Neuronal stem cell (in vitro differentiated cells): ENCODE measurements at regions not wholly inside any gene's neighbourhood (a gene's known extent, or its start where the extent isn't known, plus 50 kb on each side); places are given as distances from the start of the nearest gene placed in this dataset.

Experiments
- DNase-seq: peaks from one replicate; pipeline ENCODE4 v3.0.0-alpha.2; 2013; ENCODE audit warnings: low spot score
- H2AFZ ChIP-seq: one replicate; pipeline ENCODE4 v1.6.1; 2013; ENCODE audit warnings: mild to moderate bottlenecking, low read length, inconsistent platforms
- H2AK5ac ChIP-seq: 2 replicates; pipeline ENCODE4 v1.6.1; 2013; ENCODE audit warnings: low read depth, mild to moderate bottlenecking, inconsistent platforms, low read length, moderate library complexity, mixed read lengths
- H2BK120ac ChIP-seq: 2 replicates; pipeline ENCODE4 v1.6.1; 2013; ENCODE audit warnings: low read depth, mild to moderate bottlenecking, inconsistent platforms, low read length, moderate library complexity, mixed read lengths
- H2BK12ac ChIP-seq: one replicate; pipeline ENCODE4 v1.6.1; 2013; ENCODE audit warnings: low read length, inconsistent platforms
- H2BK15ac ChIP-seq: 2 replicates; pipeline ENCODE4 v1.6.1; 2013; ENCODE audit warnings: mild to moderate bottlenecking, low read length, inconsistent platforms, mixed read lengths
- H2BK5ac ChIP-seq: one replicate; pipeline ENCODE4 v1.6.1; 2013; ENCODE audit warnings: inconsistent platforms, mild to moderate bottlenecking, low read length, moderate library complexity
- H3K14ac ChIP-seq: one replicate; pipeline ENCODE4 v1.6.1; 2013; ENCODE audit warnings: low read length, inconsistent platforms
- H3K18ac ChIP-seq: 2 replicates; pipeline ENCODE4 v1.6.1; 2013; ENCODE audit warnings: low read length, inconsistent platforms
- H3K23ac ChIP-seq: 2 replicates; pipeline ENCODE4 v1.6.1; 2013; ENCODE audit warnings: low read depth, mild to moderate bottlenecking, mixed read lengths, low read length, inconsistent platforms; ENCODE audit not compliant: poor library complexity
- H3K27ac ChIP-seq: replicated peaks from 3 replicates; pipeline ENCODE4 v1.5.1; 2013; ENCODE audit warnings: low read length, inconsistent platforms
- H3K27me3 ChIP-seq, 3 experiments: 2 replicates each; pipeline ENCODE4 v1.6.1; 2013; ENCODE audit warnings: low read length in 3 of 3, mild to moderate bottlenecking in 2 of 3, inconsistent platforms in 1 of 3, low read depth in 1 of 3, mixed read lengths in 1 of 3, moderate library complexity in 1 of 3; ENCODE audit not compliant: control insufficient read depth in 3 of 3, insufficient read depth in 3 of 3
- H3K36me3 ChIP-seq, 2 donors: replicated peaks in 1 of 2; 2 replicates each; pipeline ENCODE4 v1.6.1; 2013; ENCODE audit warnings: low read length in 2 of 2; ENCODE audit not compliant: control insufficient read depth in 2 of 2, insufficient read depth in 2 of 2
- H3K4ac ChIP-seq: 2 replicates; pipeline ENCODE4 v1.6.1; 2013; ENCODE audit warnings: inconsistent platforms, mild to moderate bottlenecking, low read length, moderate library complexity
- H3K4me1 ChIP-seq, 2 donors: 1 replicate in 1 of 2; 2 replicates in 1 of 2; pipeline ENCODE4 v1.6.1; 2013; ENCODE audit warnings: low read length in 2 of 2, low read depth in 1 of 2; ENCODE audit not compliant: control insufficient read depth in 2 of 2, insufficient read depth in 1 of 2
- H3K4me2 ChIP-seq: one replicate; pipeline ENCODE4 v1.6.1; 2013; ENCODE audit warnings: mild to moderate bottlenecking, low read length, inconsistent platforms; ENCODE audit not compliant: insufficient read depth, poor library complexity, severe bottlenecking
- H3K4me3 ChIP-seq, 2 donors: 2 replicates each; pipeline ENCODE4 v1.5.1; 2013; ENCODE audit warnings: low read length in 2 of 2, mild to moderate bottlenecking in 2 of 2, inconsistent platforms in 1 of 2, moderate library complexity in 1 of 2
- H3K79me1 ChIP-seq: one replicate; pipeline ENCODE4 v1.6.1; 2013; ENCODE audit warnings: low read depth, mild to moderate bottlenecking, inconsistent platforms, low read length, moderate library complexity
- H3K9ac ChIP-seq: one replicate; pipeline ENCODE4 v1.6.1; 2013; ENCODE audit warnings: mild to moderate bottlenecking, low read depth, low read length, inconsistent platforms; ENCODE audit not compliant: poor library complexity
- H3K9me3 ChIP-seq, 2 donors: replicated peaks in 1 of 2; 2 replicates each; pipeline versions ENCODE3 to v1.6.1; 2013; ENCODE audit warnings: low read length in 2 of 2, mild to moderate bottlenecking in 2 of 2, inconsistent platforms in 1 of 2, low read depth in 1 of 2, mixed read lengths in 1 of 2, moderate library complexity in 1 of 2; ENCODE audit not compliant: control insufficient read depth in 2 of 2, insufficient read depth in 1 of 2
- H4K8ac ChIP-seq: one replicate; pipeline ENCODE4 v1.6.1; 2013; ENCODE audit warnings: low read depth, mild to moderate bottlenecking, inconsistent platforms, low read length, moderate library complexity
- H4K91ac ChIP-seq: one replicate; pipeline ENCODE4 v1.6.1; 2013; ENCODE audit warnings: low read length, low read depth, mild to moderate bottlenecking, inconsistent platforms; ENCODE audit not compliant: poor library complexity
- WGBS, 2 donors: extraction: QIAGEN DNeasy Blood & Tissue Kit; methylation state at CpG; one replicate each; pipeline ENCODE4 v1.1.7; 2013; ENCODE audit warnings: missing lambda C conversion rate in 2 of 2, mixed read lengths in 1 of 2; ENCODE audit not compliant: insufficient read length in 2 of 2, insufficient replicate concordance in 1 of 2; ENCODE audit errors: extremely low coverage in 2 of 2; 5-methylcytosine and 5-hydroxymethylcytosine counted together

DNA sequence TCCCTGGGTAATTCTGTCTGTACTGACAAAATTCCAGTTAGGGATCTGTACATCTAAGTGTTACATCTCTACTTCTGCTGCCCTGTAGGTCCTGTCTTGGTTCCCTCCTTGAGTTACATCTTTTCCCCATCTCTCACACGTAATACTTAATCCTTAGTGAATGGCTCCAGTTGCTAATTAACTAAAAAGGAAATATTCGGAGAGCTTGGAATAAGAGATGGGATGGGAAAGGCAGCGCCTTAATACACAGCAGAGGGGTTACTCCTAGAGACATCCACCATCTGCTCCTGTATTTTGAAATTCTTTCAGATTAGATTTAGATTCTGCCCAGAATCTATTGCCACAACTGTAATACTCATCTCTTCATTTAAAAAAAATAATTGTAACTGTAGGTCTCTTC is 384.0 kb downstream of the SAMD5 start:
- no CpG with 5 or more reads among the region's 3 CpGs for WGBS, 2 donors
- H3K9ac ChIP-seq = no peak overlapping the region
- H2AK5ac ChIP-seq = no peak overlapping the region
- H2BK5ac ChIP-seq = no peak overlapping the region
- H2AFZ ChIP-seq = no peak overlapping the region
- no peak overlapping the region for H3K4me2 ChIP-seq
- H2BK120ac ChIP-seq = no peak overlapping the region
- no peak overlapping the region for H2BK15ac ChIP-seq
- no peak for DNase-seq
- peaks cover 0 to 2% (median 0%) of the 10 kb centered on the region in 3 experiments for H3K27me3 ChIP-seq
- no peak overlapping the region for H3K4ac ChIP-seq
- H3K14ac ChIP-seq = no peak overlapping the region
- no peak overlapping the region for H4K8ac ChIP-seq
- H3K18ac ChIP-seq = no peak overlapping the region
- H3K4me3 ChIP-seq = no peak overlapping the region
- no peak overlapping the region for H4K91ac ChIP-seq
- no peak overlapping the region for H3K23ac ChIP-seq
- H3K36me3 ChIP-seq = no peaks in the 10 kb centered on the region
- no peaks in the 10 kb centered on the region for H3K9me3 ChIP-seq
- no peaks in the 10 kb centered on the region for H3K4me1 ChIP-seq
- no peak overlapping the region for H3K27ac ChIP-seq
- H2BK12ac ChIP-seq = no peak overlapping the region
- peaks cover 1% of the 10 kb centered on the region for H3K79me1 ChIP-seq

DNA sequence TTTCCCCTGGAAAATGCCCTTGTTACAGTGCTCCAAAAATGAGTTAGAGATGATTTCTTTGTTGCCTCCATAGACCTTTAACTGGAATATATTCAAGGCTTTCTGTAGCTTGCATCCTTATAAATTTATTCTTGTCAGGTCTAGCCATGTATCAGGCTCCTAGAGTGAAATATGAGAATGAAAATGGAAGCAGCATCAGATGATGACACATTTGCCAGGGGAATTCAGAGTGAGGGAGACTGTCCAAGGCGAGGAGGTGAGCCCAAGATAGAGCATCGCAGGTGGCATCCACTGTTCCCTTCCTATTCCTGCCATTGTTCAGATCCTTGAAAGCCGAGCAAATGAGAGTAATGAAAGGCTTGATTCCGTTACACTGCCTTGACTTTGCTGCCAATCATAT is 386.8 kb downstream of the SAMD5 start:
- Histone ChIP-seq H2BK12ac (no peak overlapping the region), H3K27me3 (peaks cover 0 to 8% (median 0%) of the 10 kb centered on the region in 3 experiments), H3K4me3 (no peak overlapping the region), H2BK5ac (no peak overlapping the region), H2AFZ (no peak overlapping the region), H2BK15ac (no peak overlapping the region), H3K14ac (no peak overlapping the region), H3K4ac (no peak overlapping the region), H3K27ac (no peak overlapping the region), H4K8ac (no peak overlapping the region), H3K23ac (no peak overlapping the region), H3K4me1 (no peaks in the 10 kb centered on the region), H3K36me3 (no peaks in the 10 kb centered on the region), H3K4me2 (no peak overlapping the region), H3K9me3 (no peaks in the 10 kb centered on the region), H2BK120ac (no peak overlapping the region), H4K91ac (no peak overlapping the region), H3K9ac (no peak overlapping the region), H2AK5ac (no peak overlapping the region), H3K18ac (no peak overlapping the region), H3K79me1 (peaks cover 1% of the 10 kb centered on the region)
- no peak for DNase-seq
- WGBS, 2 donors = no CpG with 5 or more reads among the region's 4 CpGs

GRCh38 chr6:147900247-147900830 is 391.8 kb downstream of the SAMD5 start:
- Histone ChIP-seq H3K79me1 (no peaks in the 10 kb centered on the region), H3K4ac (no peak overlapping the region), H2BK5ac (no peak overlapping the region), H2AFZ (no peak overlapping the region), H3K4me2 (no peak overlapping the region), H3K4me1 (no peaks in the 10 kb centered on the region), H3K23ac (no peak overlapping the region), H2BK120ac (no peak overlapping the region), H2AK5ac (no peak overlapping the region), H3K18ac (peak overlapping the region; percentile 42), H2BK12ac (no peak overlapping the region), H3K4me3 (no peak overlapping the region), H3K9me3 (no peaks in the 10 kb centered on the region), H3K27ac (no peak overlapping the region), H3K27me3 (peaks cover 0 to 8% (median 0%) of the 10 kb centered on the region in 3 experiments), H3K36me3 (no peaks in the 10 kb centered on the region), H4K8ac (no peak overlapping the region), H3K9ac (no peak overlapping the region), H3K14ac (no peak overlapping the region), H4K91ac (no peak overlapping the region), H2BK15ac (no peak overlapping the region)
- no peak for DNase-seq
- no CpG with 5 or more reads among the region's 12 CpGs for WGBS, 2 donors

DNA sequence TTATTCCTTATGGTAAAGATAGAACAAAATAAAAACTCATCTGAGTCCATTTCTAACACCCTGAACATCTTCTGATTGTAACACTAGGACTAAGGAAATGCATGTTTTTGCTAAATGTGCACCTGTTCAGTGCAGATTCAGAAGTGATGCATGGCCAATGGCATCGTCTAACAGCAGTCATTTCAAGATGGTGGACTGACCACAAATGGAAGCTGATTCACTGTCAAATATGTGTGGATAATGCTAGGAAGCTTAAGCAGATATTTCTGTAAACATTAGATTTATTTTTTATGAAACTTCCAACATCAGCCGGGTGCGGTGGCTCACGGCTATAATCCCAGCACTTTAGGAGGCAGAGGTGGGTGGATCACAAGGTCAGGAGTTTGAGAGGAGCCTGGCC is 394.8 kb downstream of the SAMD5 start:
- no peak overlapping the region for H4K8ac ChIP-seq
- H2AK5ac ChIP-seq = no peak overlapping the region
- H2AFZ ChIP-seq = no peak overlapping the region
- no peak overlapping the region for H2BK12ac ChIP-seq
- H3K4me2 ChIP-seq = no peak overlapping the region
- no peak overlapping the region for H3K23ac ChIP-seq
- H2BK120ac ChIP-seq = no peak overlapping the region
- H2BK5ac ChIP-seq = no peak overlapping the region
- no peak for DNase-seq
- no peak overlapping the region for H3K4me3 ChIP-seq
- no CpG with 5 or more reads among the region's 4 CpGs for WGBS, 2 donors
- H3K18ac ChIP-seq = no peak overlapping the region
- no peak overlapping the region for H2BK15ac ChIP-seq
- no peak overlapping the region for H3K9ac ChIP-seq
- H3K27me3 ChIP-seq = peaks cover 0 to 8% (median 0%) of the 10 kb centered on the region in 3 experiments
- no peak overlapping the region for H3K14ac ChIP-seq
- H4K91ac ChIP-seq = no peak overlapping the region
- H3K79me1 ChIP-seq = no peaks in the 10 kb centered on the region
- H3K4me1 ChIP-seq = peaks cover 0 to 1% of the 10 kb centered on the region in 2 donors
- H3K27ac ChIP-seq = no peak overlapping the region
- no peaks in the 10 kb centered on the region for H3K36me3 ChIP-seq
- H3K4ac ChIP-seq = no peak overlapping the region
- H3K9me3 ChIP-seq = no peaks in the 10 kb centered on the region
